ENCODE measurements at regions not wholly inside any gene's neighbourhood (a gene's known extent, or its start where the extent isn't known, plus 50 kb on each side); places are given as distances from the start of the nearest gene placed in this dataset.

DNA sequence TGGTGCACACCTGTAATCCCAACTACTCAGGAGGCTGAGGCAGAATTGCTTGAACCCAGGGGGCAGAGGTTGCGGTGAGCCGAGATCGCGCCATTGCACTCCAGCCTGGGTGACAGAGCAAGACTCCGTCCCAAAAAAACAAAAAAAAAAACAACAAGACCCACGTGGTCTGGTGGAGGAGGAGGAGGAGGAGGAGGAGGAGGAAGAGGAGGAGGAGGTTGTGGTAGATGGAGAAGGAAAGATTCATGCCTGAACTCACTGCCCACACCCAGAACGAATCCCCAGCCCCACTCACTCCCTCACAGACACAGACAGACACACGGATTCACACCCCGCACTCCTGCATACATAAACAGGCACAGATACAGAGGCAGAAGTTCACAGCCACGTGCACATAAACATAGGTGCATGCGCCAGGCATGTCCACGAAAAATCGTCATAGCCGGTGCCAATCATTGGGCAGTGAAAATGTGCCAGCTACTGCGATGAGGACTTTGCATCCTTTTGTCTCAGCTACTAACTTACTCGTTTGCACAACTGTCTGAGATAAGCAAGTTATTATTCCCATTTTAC is 138.5 kb downstream of the WSCD1 start:
- ChIA-PET CTCF (no interaction called here), POLR2A (no interaction called here)
- H3K27me3 Mint-ChIP-seq, result peaks cover 28% of the 10 kb centered on the region
- ATAC-seq (no peak), DNase-seq (no peak)
- intact Hi-C loops (cut with DNase I, micrococcal nuclease), result no loop called here
- H3K36me3 Mint-ChIP-seq (ENCODE audit: low read depth), result no peaks in the 10 kb centered on the region
- H3K4me3 Mint-ChIP-seq, result no peak overlapping the region
- no peaks in the 10 kb centered on the region for H3K4me1 Mint-ChIP-seq
- H3K27ac Mint-ChIP-seq, result no peak overlapping the region
- H3K9me3 Mint-ChIP-seq (ENCODE audit: low read depth), result no peaks in the 10 kb centered on the region

DNA sequence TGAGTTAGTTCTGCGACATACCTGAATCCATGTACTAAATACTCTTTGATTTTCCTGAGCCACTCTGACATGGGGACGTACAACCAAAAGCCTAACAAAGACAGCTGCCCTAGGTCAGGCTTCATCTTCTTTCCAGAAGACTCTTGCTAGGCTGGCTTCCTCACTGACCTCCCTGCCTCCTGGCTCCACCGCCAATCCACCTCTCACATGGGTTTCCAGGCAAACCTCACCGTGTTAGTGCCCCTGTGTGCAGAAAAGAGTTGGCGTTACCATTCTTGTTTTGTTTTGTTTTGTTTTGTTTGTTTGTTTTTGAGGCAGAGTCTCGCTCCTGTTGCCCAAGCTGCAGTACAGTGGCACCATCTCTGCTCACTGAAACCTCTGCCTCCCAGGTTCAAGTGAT is 135.3 kb downstream of the WSCD1 start:
- H3K9me3 Mint-ChIP-seq (ENCODE audit: low read depth), result no peaks in the 10 kb centered on the region
- DNase-seq, result no peak
- H3K27me3 Mint-ChIP-seq, result peaks cover 31% of the 10 kb centered on the region

GRCh38 chr17:6205033-6205432 is 134.9 kb downstream of the WSCD1 start:
- DNase-seq, result no peak
- intact Hi-C loops (cut with DNase I, micrococcal nuclease), result no loop called here
- ChIA-PET CTCF (no interaction called here), POLR2A (no interaction called here)
- no peak overlapping the region for H3K27ac Mint-ChIP-seq
- H3K9me3 Mint-ChIP-seq (ENCODE audit: low read depth), result no peaks in the 10 kb centered on the region
- no peak overlapping the region for H3K4me3 Mint-ChIP-seq
- no peaks in the 10 kb centered on the region for H3K36me3 Mint-ChIP-seq (ENCODE audit: low read depth)
- no peaks in the 10 kb centered on the region for H3K4me1 Mint-ChIP-seq
- H3K27me3 Mint-ChIP-seq, result peaks cover 29% of the 10 kb centered on the region
- ATAC-seq, result no peak

More for the DNA sequence above, 135.3 kb downstream of the WSCD1 start:
- CTCF ChIA-PET, result interaction anchor here (0.6 kb wide), 1 partner anchor 266 kb away, joined by 3 read pairs; no protein-coding TSS in a partner anchor
- no peaks in the 10 kb centered on the region for H3K36me3 Mint-ChIP-seq (ENCODE audit: low read depth)
- ATAC-seq, result no peak
- H3K4me3 Mint-ChIP-seq, result no peak overlapping the region
- H3K27ac Mint-ChIP-seq, result no peak overlapping the region
- intact Hi-C loops (cut with DNase I, micrococcal nuclease), result no loop called here
- POLR2A ChIA-PET, result no interaction called here
- H3K4me1 Mint-ChIP-seq, result no peaks in the 10 kb centered on the region

DNA sequence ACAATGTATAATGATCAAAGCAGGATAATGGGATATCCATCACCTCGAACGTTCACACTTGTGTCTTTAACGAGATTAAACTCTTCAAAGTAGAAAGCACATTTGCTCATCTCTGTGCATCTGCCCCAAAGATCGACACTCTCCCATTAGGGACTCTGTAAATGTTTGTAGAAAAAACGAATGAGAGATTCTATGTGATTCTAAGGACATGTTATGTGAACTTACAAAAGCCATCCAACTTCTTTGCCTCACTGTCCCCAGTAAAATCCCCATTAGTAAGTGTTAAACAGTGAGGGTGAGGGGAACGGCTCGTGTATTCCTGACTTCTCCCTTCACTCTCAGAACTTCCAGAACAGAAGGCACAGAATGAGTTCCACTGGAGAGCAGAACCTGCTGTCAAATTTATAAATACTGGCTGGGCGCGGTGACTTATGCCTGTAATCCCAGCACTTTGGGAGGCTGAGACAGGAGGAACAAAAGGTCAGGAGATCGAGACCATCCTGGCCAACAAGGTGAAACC is 134.1 kb downstream of the WSCD1 start:
- CTCF ChIA-PET, result interaction anchor here (0.6 kb wide), 1 partner anchor 81 kb away, joined by 3 read pairs; no protein-coding TSS in a partner anchor
- H3K27me3 Mint-ChIP-seq, result peaks cover 26% of the 10 kb centered on the region
- H3K27ac Mint-ChIP-seq, result no peak overlapping the region
- DNase-seq (no peak), ATAC-seq (no peak)
- H3K4me1 Mint-ChIP-seq, result no peaks in the 10 kb centered on the region
- no peaks in the 10 kb centered on the region for H3K9me3 Mint-ChIP-seq (ENCODE audit: low read depth)
- POLR2A ChIA-PET, result no interaction called here
- no peak overlapping the region for H3K4me3 Mint-ChIP-seq
- intact Hi-C loops (cut with DNase I, micrococcal nuclease), result no loop called here
- H3K36me3 Mint-ChIP-seq (ENCODE audit: low read depth), result no peaks in the 10 kb centered on the region

- POLR2A ChIA-PET, result no interaction called here
- Mint-ChIP-seq H3K27me3 (peaks cover 4% of the 10 kb centered on the region), H3K27ac (no peak overlapping the region), H3K36me3 (ENCODE audit: low read depth) (no peaks in the 10 kb centered on the region), H3K9me3 (ENCODE audit: low read depth) (peaks cover 7% of the 10 kb centered on the region), H3K4me1 (no peaks in the 10 kb centered on the region), H3K4me3 (no peak overlapping the region)
- no peak for ATAC-seq
- intact Hi-C loops (cut with DNase I, micrococcal nuclease), result no loop called here
- DNase-seq, result no peak
- CTCF ChIA-PET, result no interaction called here
Measured at GRCh38 chr17:6196355-6196754, 126.2 kb downstream of the WSCD1 start.

GRCh38 chr17:6195123-6195522 is 124.9 kb downstream of the WSCD1 start:
- Mint-ChIP-seq H3K9me3 (ENCODE audit: low read depth) (peaks cover 7% of the 10 kb centered on the region), H3K27me3 (peaks cover 6% of the 10 kb centered on the region), H3K36me3 (ENCODE audit: low read depth) (no peaks in the 10 kb centered on the region), H3K4me1 (no peaks in the 10 kb centered on the region), H3K27ac (no peak overlapping the region), H3K4me3 (no peak overlapping the region)
- no peak for ATAC-seq
- ChIA-PET CTCF (interaction anchor here (0.6 to 0.7 kb wide), 3 partner anchors 111 to 499 kb away, joined by 3 to 4 read pairs (median 3); no protein-coding TSS in a partner anchor), POLR2A (no interaction called here)
- intact Hi-C loops (cut with DNase I, micrococcal nuclease), result no loop called here
- no peak for DNase-seq

DNA sequence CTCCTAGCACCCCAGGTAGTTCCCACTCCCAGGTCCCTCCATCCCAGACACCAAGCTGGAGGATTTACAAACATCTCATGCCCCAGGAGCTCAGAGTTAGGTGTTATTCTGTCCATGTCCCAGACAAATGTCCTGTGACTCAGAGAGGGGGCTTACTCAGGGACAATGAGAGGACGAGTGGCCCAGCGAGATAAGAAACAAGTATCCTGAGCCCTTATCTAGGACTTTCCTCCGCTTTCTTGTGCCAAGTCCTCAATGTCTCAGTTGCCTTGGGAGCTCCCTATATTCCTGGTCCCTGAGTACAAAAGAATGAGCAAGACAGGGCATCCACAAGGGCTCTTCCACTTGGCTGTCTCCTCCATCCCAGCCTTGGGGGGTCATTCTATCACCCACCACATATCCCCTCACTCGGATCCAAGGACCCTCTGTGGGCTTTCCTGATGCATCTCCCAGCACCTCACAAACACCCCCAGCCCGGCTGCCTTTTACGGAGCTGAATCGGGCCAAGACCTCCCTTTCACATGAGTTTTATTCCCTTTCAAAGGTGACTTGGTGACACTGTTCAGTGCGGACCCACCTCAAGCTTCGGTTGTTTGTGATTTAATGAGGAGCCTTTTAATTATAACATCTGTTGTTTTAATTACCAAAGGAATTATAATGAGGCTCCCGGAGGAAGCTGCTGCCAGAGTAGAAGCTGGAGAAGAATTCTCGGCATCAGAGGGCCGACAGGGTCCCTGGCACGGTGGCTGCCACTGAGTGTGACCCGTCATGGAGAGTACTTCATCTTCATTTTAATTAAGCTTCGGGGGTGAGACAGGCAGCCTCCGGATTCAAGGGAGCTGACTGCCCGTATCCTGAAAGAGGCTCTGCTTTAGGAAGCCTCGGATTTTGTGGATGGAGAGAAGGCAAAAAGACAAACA is 121.5 kb downstream of the WSCD1 start:
- H3K4me1 Mint-ChIP-seq, result no peaks in the 10 kb centered on the region
- ATAC-seq (no peak), DNase-seq (no peak)
- no peaks in the 10 kb centered on the region for H3K36me3 Mint-ChIP-seq (ENCODE audit: low read depth)
- intact Hi-C loops (cut with DNase I, micrococcal nuclease), result no loop called here
- POLR2A ChIA-PET, result no interaction called here
- H3K9me3 Mint-ChIP-seq (ENCODE audit: low read depth), result peaks cover 7% of the 10 kb centered on the region
- H3K27me3 Mint-ChIP-seq, result peaks cover 12% of the 10 kb centered on the region
- no peak overlapping the region for H3K4me3 Mint-ChIP-seq
- CTCF ChIA-PET, result interaction anchor here (0.7 kb wide), 1 partner anchor 222 kb away, joined by 3 read pairs; no protein-coding TSS in a partner anchor
- no peak overlapping the region for H3K27ac Mint-ChIP-seq

GRCh38 chr17:6187836-6188235 is 117.7 kb downstream of the WSCD1 start:
- H3K27me3 Mint-ChIP-seq, result peaks cover 14% of the 10 kb centered on the region
- H3K4me1 Mint-ChIP-seq, result no peaks in the 10 kb centered on the region
- no peaks in the 10 kb centered on the region for H3K36me3 Mint-ChIP-seq (ENCODE audit: low read depth)
- POLR2A ChIA-PET, result no interaction called here
- no peak for DNase-seq
- no peaks in the 10 kb centered on the region for H3K9me3 Mint-ChIP-seq (ENCODE audit: low read depth)
- no peak for ATAC-seq
- CTCF ChIA-PET, result no interaction called here
- H3K27ac Mint-ChIP-seq, result no peak overlapping the region
- H3K4me3 Mint-ChIP-seq, result no peak overlapping the region
- intact Hi-C loops (cut with DNase I, micrococcal nuclease), result no loop called here

GRCh38 chr17:6186998-6187397 is 116.8 kb downstream of the WSCD1 start:
- H3K4me3 Mint-ChIP-seq, result no peak overlapping the region
- CTCF ChIA-PET, result no interaction called here
- H3K36me3 Mint-ChIP-seq (ENCODE audit: low read depth), result no peaks in the 10 kb centered on the region
- intact Hi-C loops (cut with DNase I, micrococcal nuclease), result no loop called here
- H3K27me3 Mint-ChIP-seq, result peaks cover 16% of the 10 kb centered on the region
- POLR2A ChIA-PET, result no interaction called here
- no peak overlapping the region for H3K27ac Mint-ChIP-seq
- no peaks in the 10 kb centered on the region for H3K9me3 Mint-ChIP-seq (ENCODE audit: low read depth)
- no peak for DNase-seq
- ATAC-seq, result no peak
- no peaks in the 10 kb centered on the region for H3K4me1 Mint-ChIP-seq

DNA sequence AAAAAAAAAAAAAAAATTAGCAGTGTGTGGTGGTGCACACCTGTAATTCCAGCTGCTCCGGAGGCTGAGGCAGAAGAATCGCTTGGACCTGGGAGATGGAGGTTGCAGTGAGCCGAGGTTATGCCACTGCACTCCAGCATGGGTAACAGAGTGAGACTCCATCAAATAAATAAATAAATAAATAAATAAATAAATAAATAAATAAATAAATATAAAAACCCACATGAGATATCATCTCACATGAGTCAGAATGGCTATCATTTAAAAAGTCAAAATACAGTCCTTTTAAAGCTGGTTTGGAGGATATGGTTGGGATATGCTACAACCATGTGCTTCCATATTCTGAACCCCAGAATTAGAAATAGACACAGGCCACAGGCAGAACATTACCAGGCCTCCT is 114.3 kb downstream of the WSCD1 start:
- H3K9me3 Mint-ChIP-seq (ENCODE audit: low read depth), result no peaks in the 10 kb centered on the region
- H3K27ac Mint-ChIP-seq, result no peak overlapping the region
- no peak for DNase-seq
- H3K4me1 Mint-ChIP-seq, result no peaks in the 10 kb centered on the region
- CTCF ChIA-PET, result no interaction called here
- peaks cover 18% of the 10 kb centered on the region for H3K27me3 Mint-ChIP-seq
- POLR2A ChIA-PET, result no interaction called here
- H3K4me3 Mint-ChIP-seq, result no peak overlapping the region
- intact Hi-C loops (cut with DNase I, micrococcal nuclease), result no loop called here
- H3K36me3 Mint-ChIP-seq (ENCODE audit: low read depth), result no peaks in the 10 kb centered on the region
- no peak for ATAC-seq

- Mint-ChIP-seq H3K4me1 (no peaks in the 10 kb centered on the region), H3K9me3 (ENCODE audit: low read depth) (no peaks in the 10 kb centered on the region), H3K36me3 (ENCODE audit: low read depth) (no peaks in the 10 kb centered on the region), H3K27ac (no peak overlapping the region), H3K27me3 (peaks cover 18% of the 10 kb centered on the region), H3K4me3 (no peak overlapping the region)
- no peak for ATAC-seq
- POLR2A ChIA-PET, result no interaction called here
- CTCF ChIA-PET, result no interaction called here
- no peak for DNase-seq
- intact Hi-C loops (cut with DNase I, micrococcal nuclease), result no loop called here
Measured at GRCh38 chr17:6179017-6179416, 108.8 kb downstream of the WSCD1 start.
